NT2/D1 (cell line): ENCODE measurements at regions not wholly inside any gene's neighbourhood (a gene's known extent, or its start where the extent isn't known, plus 50 kb on each side); places are given as distances from the start of the nearest gene placed in this dataset.
"Not testable (repeated sequence)": the region's sequence is repeated elsewhere in the genome, so short reads cannot be mapped to it uniquely, and the experiment has no call there.

ENCODE experiments used
- YY1 ChIP-seq: IDR thresholded peaks from 2 replicates; pipeline ENCODE4 v1.6.1; 2011; ENCODE audit not compliant: insufficient read length, insufficient read depth
- ZNF274 ChIP-seq: IDR thresholded peaks from 2 replicates; pipeline ENCODE4 v1.6.1; 2011; ENCODE audit warnings: mild to moderate bottlenecking, low read depth, low read length

DNA sequence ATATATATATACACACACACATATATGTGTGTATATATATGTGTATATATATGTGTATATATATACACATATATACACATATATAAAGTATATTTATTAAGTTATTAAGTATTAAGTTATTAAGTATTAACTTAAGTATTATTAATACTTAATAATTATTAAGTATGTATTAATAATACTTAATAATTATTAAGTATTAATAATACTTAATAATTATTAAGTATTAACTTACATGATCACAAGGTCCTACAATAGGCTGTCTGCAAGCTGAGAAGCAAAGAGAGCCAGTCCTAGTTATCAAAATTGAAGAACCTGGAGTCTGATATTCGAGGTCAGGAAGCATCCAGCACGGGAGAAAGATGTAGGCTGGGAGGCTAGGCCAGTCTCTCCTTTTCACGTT lies 130.1 kb upstream of the FAM3C start:
- not testable (repeated sequence) for TF ChIP-seq YY1, ZNF274
